OCI-LY7 (cell line): ENCODE measurements at regions not wholly inside any gene's neighbourhood (a gene's known extent, or its start where the extent isn't known, plus 50 kb on each side); places are given as distances from the start of the nearest gene placed in this dataset.

ENCODE experiments used
- BruUV-seq: library from RNA; stranded (reverse); fragments of 400-500 nt; replicated peaks from 2 replicates; lab custom pipeline; 2021; lab: Mats Ljungman, UMichigan
- CTCF ChIA-PET: fragments of 300-600 bp; sonication (Branson Sonifier 250); formaldehyde crosslinking; loops from one replicate; lab custom pipeline; 2022; ENCODE audit warnings: antibody characterized with exemption; ENCODE audit not compliant: unreplicated experiment; lab: Charles Lee
- POLR2A ChIA-PET: fragments of 300-600 bp; sonication (Branson Sonifier 250); formaldehyde crosslinking; loops from one replicate; lab custom pipeline; 2022; ENCODE audit warnings: antibody characterized with exemption; lab: Charles Lee
- DNase-seq: peaks from one replicate; pipeline ENCODE4 v3.0.0-alpha.2; 2015; ENCODE audit warnings: low spot score
- H2AFZ ChIP-seq: fragments of 200-600 bp; sonication (generic), shearing (Covaris generic); 2 replicates; pipeline ENCODE4 v1.6.1; 2014; ENCODE audit warnings: mild to moderate bottlenecking, antibody characterized with exemption, low read length, moderate library complexity
- H3K27ac ChIP-seq: fragments of 200-600 bp; sonication (generic); 2 replicates; pipeline ENCODE4 v1.5.1; 2014; ENCODE audit warnings: mixed run types, low read depth, mild to moderate bottlenecking, moderate library complexity, low read length, inconsistent platforms; ENCODE audit not compliant: poor library complexity, severe bottlenecking
- H3K36me3 ChIP-seq: fragments of 200-600 bp; sonication (generic); 2 replicates; pipeline ENCODE4 v1.6.1; 2014; ENCODE audit warnings: mild to moderate bottlenecking, antibody characterized with exemption, low read length, moderate library complexity, mixed read lengths; ENCODE audit not compliant: insufficient read depth
- H3K4me1 ChIP-seq: fragments of 200-600 bp; sonication (generic); 2 replicates; pipeline ENCODE4 v1.5.1; 2014; ENCODE audit warnings: mild to moderate bottlenecking, low read length; ENCODE audit not compliant: insufficient read depth, poor library complexity, severe bottlenecking
- H3K4me2 ChIP-seq: fragments of 200-600 bp; sonication (generic); 2 replicates; pipeline ENCODE4 v1.6.1; 2014; ENCODE audit warnings: mild to moderate bottlenecking, low read length
- H3K4me3 ChIP-seq: fragments of 200-600 bp; sonication (generic); 2 replicates; pipeline ENCODE4 v1.5.1; 2014; ENCODE audit warnings: mild to moderate bottlenecking, low read depth, low read length; ENCODE audit not compliant: poor library complexity, severe bottlenecking
- H3K79me2 ChIP-seq: fragments of 200-600 bp; sonication (generic); 2 replicates; pipeline ENCODE4 v1.6.1; 2016; ENCODE audit warnings: low read depth, mild to moderate bottlenecking, low read length, moderate library complexity, mixed read lengths; ENCODE audit not compliant: insufficient read depth
- H3K9me2 ChIP-seq: fragments of 200-600 bp; sonication (generic); 2 replicates; pipeline ENCODE4 v1.6.1; 2016; ENCODE audit warnings: mild to moderate bottlenecking, low read length, mixed read lengths; ENCODE audit not compliant: insufficient read depth
- H3K9me3 ChIP-seq: fragments of 200-600 bp; sonication (generic); 2 replicates; pipeline ENCODE4 v1.6.1; 2014; ENCODE audit warnings: mild to moderate bottlenecking, mixed run types, low read length, mixed read lengths
- H4K20me1 ChIP-seq: fragments of 200-600 bp; sonication (generic); 2 replicates; pipeline ENCODE4 v1.6.1; 2014; ENCODE audit warnings: mild to moderate bottlenecking, antibody characterized with exemption, low read length, moderate library complexity, mixed read lengths; ENCODE audit not compliant: insufficient read depth
- CTCF ChIP-seq: fragments of 200-600 bp; sonication (generic); conservative IDR thresholded peaks from 2 replicates; pipeline ENCODE4 v1.5.1; 2014; ENCODE audit warnings: mild to moderate bottlenecking, antibody characterized with exemption, low read length, moderate library complexity, mixed read lengths
- EZH2phosphoT487 ChIP-seq: fragments of 200-600 bp; sonication (generic); IDR thresholded peaks from 2 replicates; pipeline ENCODE4 v1.6.1; 2018; ENCODE audit warnings: low read depth, borderline replicate concordance, mild to moderate bottlenecking, mixed run types, antibody characterized with exemption, low read length, moderate library complexity, mixed read lengths
- intact Hi-C: fragments of 100-400 bp; cut with micrococcal nuclease; formaldehyde crosslinking; loops from one replicate; pipeline ENCODE4 v1.10.0; 2022; ENCODE audit not compliant: unreplicated experiment

- DNase-seq, result no peak
- TF ChIP-seq EZH2phosphoT487 (no peak), CTCF (no peak)
- H3K79me2 ChIP-seq, result no peaks in the 10 kb centered on the region
- CTCF ChIA-PET, result no interaction called here
- no peaks in the 10 kb centered on the region for H3K9me2 ChIP-seq
- no peaks in the 10 kb centered on the region for H4K20me1 ChIP-seq
- no peak overlapping the region for H3K4me3 ChIP-seq
- H3K27ac ChIP-seq, result no peak overlapping the region
- no peaks in the 10 kb centered on the region for H3K9me3 ChIP-seq
- intact Hi-C loops, result no loop called here
- POLR2A ChIA-PET, result no interaction called here
- no peak overlapping the region for H3K4me2 ChIP-seq
- no peak overlapping the region for H2AFZ ChIP-seq
- no peaks in the 10 kb centered on the region for H3K36me3 ChIP-seq
- no peaks in the 10 kb centered on the region for H3K4me1 ChIP-seq
- no TSS peak for BruUV-seq
These were observed 101.8 kb upstream of the FERD3L start for GRCh38 chr7:19247017-19247416.

DNA sequence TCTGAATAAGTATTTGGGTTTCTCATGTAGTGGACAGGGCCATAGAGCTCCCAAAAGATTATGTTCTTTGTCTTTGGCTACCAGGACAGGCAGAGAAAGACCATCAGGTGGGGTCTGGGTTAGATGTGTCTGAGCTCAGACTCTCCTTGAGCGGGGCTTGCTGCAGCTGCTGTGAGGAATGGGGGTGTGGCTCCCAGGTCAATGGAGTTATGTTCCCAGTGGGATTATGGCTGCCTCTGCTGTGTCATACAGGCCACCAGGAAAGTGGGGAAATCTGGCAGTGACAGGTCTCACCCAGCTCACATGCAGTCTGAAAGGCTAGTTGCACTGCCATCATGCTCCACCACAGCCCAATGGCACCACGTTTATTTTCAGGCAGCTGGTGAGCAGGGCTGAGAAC is 97.0 kb upstream of the FERD3L start:
- H3K9me2 ChIP-seq, result no peaks in the 10 kb centered on the region
- intact Hi-C loops, result no loop called here
- no peak overlapping the region for H3K27ac ChIP-seq
- H3K4me1 ChIP-seq, result no peaks in the 10 kb centered on the region
- no TSS peak for BruUV-seq
- H2AFZ ChIP-seq, result no peak overlapping the region
- no peak overlapping the region for H3K4me2 ChIP-seq
- TF ChIP-seq EZH2phosphoT487 (no peak), CTCF (no peak)
- no peak for DNase-seq
- H3K9me3 ChIP-seq, result no peaks in the 10 kb centered on the region
- ChIA-PET POLR2A (interaction anchor here (0.6 kb wide), 1 partner anchor 176 kb away, joined by 5 read pairs; no protein-coding TSS in a partner anchor), CTCF (no interaction called here)
- H3K36me3 ChIP-seq, result no peaks in the 10 kb centered on the region
- H4K20me1 ChIP-seq, result no peaks in the 10 kb centered on the region
- H3K79me2 ChIP-seq, result no peaks in the 10 kb centered on the region
- no peak overlapping the region for H3K4me3 ChIP-seq

DNA sequence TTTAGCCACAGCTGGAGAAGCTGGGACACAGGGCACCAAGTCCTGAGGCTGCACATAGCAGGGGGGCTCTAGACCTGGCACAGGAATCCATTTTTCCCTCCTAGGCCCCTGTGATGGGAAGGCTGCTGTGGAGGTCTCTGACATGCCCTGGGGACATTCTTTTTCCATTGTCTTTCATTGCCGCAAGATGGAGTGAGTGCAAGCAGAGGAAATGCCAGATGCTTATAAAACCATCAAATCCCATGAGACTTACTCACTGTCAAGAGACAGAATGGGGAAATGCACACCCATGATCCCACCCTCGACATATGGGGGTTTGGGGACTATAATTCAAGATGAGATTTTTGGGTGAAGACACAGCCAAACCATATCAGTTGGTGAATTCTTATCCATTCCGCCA is 94.7 kb upstream of the FERD3L start:
- no peak for DNase-seq
- no peaks in the 10 kb centered on the region for H3K9me3 ChIP-seq
- no peaks in the 10 kb centered on the region for H3K36me3 ChIP-seq
- no peak overlapping the region for H3K4me3 ChIP-seq
- BruUV-seq, result no TSS peak
- ChIA-PET POLR2A (interaction anchor here (0.7 to 1.1 kb wide), 2 partner anchors 31 to 190 kb away, joined by 3 read pairs; no protein-coding TSS in a partner anchor), CTCF (no interaction called here)
- intact Hi-C loops, result no loop called here
- no peak overlapping the region for H3K27ac ChIP-seq
- H3K79me2 ChIP-seq, result no peaks in the 10 kb centered on the region
- no peaks in the 10 kb centered on the region for H4K20me1 ChIP-seq
- no peaks in the 10 kb centered on the region for H3K4me1 ChIP-seq
- no peak overlapping the region for H3K4me2 ChIP-seq
- no peak overlapping the region for H2AFZ ChIP-seq
- H3K9me2 ChIP-seq, result no peaks in the 10 kb centered on the region
- no peak for TF ChIP-seq CTCF
- TF ChIP-seq EZH2phosphoT487, result no peak
